BE2C (cell line): ENCODE measurements at regions not wholly inside any gene's neighbourhood (a gene's known extent, or its start where the extent isn't known, plus 50 kb on each side); places are given as distances from the start of the nearest gene placed in this dataset.

Experiments used
- DNase-seq: peaks from one replicate; pipeline ENCODE4 v3.0.0-alpha.2; 2020
- H3K27me3 ChIP-seq: fragments of 250-450 bp; sonication (Bioruptor Pico); 2 replicates; pipeline ENCODE4 v1.5.1; 2020; ENCODE audit warnings: mild to moderate bottlenecking
- H3K36me3 ChIP-seq: fragments of 250-450 bp; sonication (Bioruptor Pico); 2 replicates; pipeline ENCODE4 v1.5.1; 2020; ENCODE audit warnings: mild to moderate bottlenecking
- H3K4me1 ChIP-seq: fragments of 250-450 bp; sonication (Bioruptor Pico); 2 replicates; pipeline ENCODE4 v1.5.1; 2020
- H3K4me3 ChIP-seq: 2 replicates; pipeline ENCODE4 v1.5.1; 2011; ENCODE audit warnings: low read depth, low read length
- H3K9me3 ChIP-seq: fragments of 250-450 bp; sonication (Bioruptor Pico); 2 replicates; pipeline ENCODE4 v1.5.1; 2020
- CTCF ChIP-seq: IDR thresholded peaks from 2 replicates; pipeline ENCODE4 v1.5.1; 2012; ENCODE audit warnings: mild to moderate bottlenecking, low read depth, low read length

GRCh38 chrX:94524867-94525266 lies 850.9 kb downstream of the FAM133A start:
- H3K27me3 ChIP-seq: no peaks in the 10 kb centered on the region
- H3K9me3 ChIP-seq: no peaks in the 10 kb centered on the region
- no peaks in the 10 kb centered on the region for H3K4me1 ChIP-seq
- no peak overlapping the region for H3K4me3 ChIP-seq
- no peak for DNase-seq
- peak; percentile 19; the same call in 1 of the 2 replicates for TF ChIP-seq CTCF
- no peaks in the 10 kb centered on the region for H3K36me3 ChIP-seq

- H3K36me3 ChIP-seq: no peaks in the 10 kb centered on the region
- TF ChIP-seq CTCF: no peak
- no peak for DNase-seq
- no peak overlapping the region for H3K4me3 ChIP-seq
- H3K9me3 ChIP-seq: no peaks in the 10 kb centered on the region
- H3K27me3 ChIP-seq: no peaks in the 10 kb centered on the region
- H3K4me1 ChIP-seq: no peaks in the 10 kb centered on the region
Measured at GRCh38 chrX:94545722-94546121, 871.7 kb downstream of the FAM133A start.

- Histone ChIP-seq H3K27me3 (no peaks in the 10 kb centered on the region), H3K9me3 (no peaks in the 10 kb centered on the region), H3K4me1 (no peaks in the 10 kb centered on the region), H3K4me3 (no peak overlapping the region), H3K36me3 (no peaks in the 10 kb centered on the region)
- no peak for TF ChIP-seq CTCF
- DNase-seq: no peak
Measured at GRCh38 chrX:94551831-94552230, 877.8 kb downstream of the FAM133A start.

GRCh38 chrX:94560930-94561329 lies 886.9 kb downstream of the FAM133A start:
- TF ChIP-seq CTCF: no peak
- no peaks in the 10 kb centered on the region for H3K36me3 ChIP-seq
- no peaks in the 10 kb centered on the region for H3K9me3 ChIP-seq
- H3K4me3 ChIP-seq: no peak overlapping the region
- H3K4me1 ChIP-seq: no peaks in the 10 kb centered on the region
- no peak for DNase-seq
- H3K27me3 ChIP-seq: no peaks in the 10 kb centered on the region

DNA sequence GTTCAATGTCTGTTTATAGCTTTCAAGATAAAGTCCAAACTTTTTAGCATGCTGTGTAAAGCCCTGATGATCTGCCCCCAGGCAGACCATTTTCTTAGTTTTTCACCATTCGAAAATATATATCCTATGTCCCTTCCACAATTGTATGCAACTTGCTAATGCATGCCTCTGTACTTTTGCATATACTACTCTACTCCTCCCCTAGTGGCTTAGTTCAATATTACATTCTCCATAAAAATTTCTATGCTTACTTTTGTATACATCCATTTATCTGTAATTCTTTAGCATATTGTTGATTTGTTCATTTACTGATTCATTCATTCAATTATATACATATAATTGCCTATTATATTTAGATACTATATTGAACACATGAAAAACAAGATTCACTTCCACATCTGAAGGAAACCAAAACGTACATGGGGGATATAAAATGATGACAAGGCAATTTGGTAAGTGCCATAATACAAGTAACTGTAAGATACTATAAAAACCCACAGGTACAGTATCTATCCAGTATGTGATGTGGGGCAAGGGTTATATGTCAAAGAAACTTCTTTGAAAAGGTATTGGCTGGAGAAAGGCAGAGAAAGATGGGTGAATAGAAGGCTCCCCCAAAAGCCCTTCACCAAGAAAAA lies 902.5 kb downstream of the FAM133A start:
- Histone ChIP-seq H3K4me3 (no peak overlapping the region), H3K27me3 (no peaks in the 10 kb centered on the region), H3K36me3 (no peaks in the 10 kb centered on the region), H3K9me3 (no peaks in the 10 kb centered on the region), H3K4me1 (no peaks in the 10 kb centered on the region)
- no peak for DNase-seq
- TF ChIP-seq CTCF: no peak

- no peak for DNase-seq
- Histone ChIP-seq H3K36me3 (no peaks in the 10 kb centered on the region), H3K27me3 (no peaks in the 10 kb centered on the region), H3K4me3 (no peak overlapping the region), H3K4me1 (no peaks in the 10 kb centered on the region), H3K9me3 (no peaks in the 10 kb centered on the region)
- TF ChIP-seq CTCF: no peak
Measured at GRCh38 chrX:94600077-94600476, 926.1 kb downstream of the FAM133A start.
